Mucosa of rectum (tissue), 2 donors: ENCODE measurements at regions not wholly inside any gene's neighbourhood (a gene's known extent, or its start where the extent isn't known, plus 50 kb on each side); places are given as distances from the start of the nearest gene placed in this dataset.
"Not testable (repeated sequence)": the region's sequence is repeated elsewhere in the genome, so short reads cannot be mapped to it uniquely, and the experiment has no call there.

Experiments used
- H3K27ac ChIP-seq, 2 donors: one replicate each; pipeline ENCODE4 v1.7.0; 2013; ENCODE audit warnings: inconsistent platforms in 2 of 2, low read depth in 2 of 2, low read length in 2 of 2
- H3K27me3 ChIP-seq, 2 donors: one replicate each; pipeline ENCODE4 v1.7.0; 2013; ENCODE audit warnings: low read length in 2 of 2; ENCODE audit not compliant: control insufficient read depth in 2 of 2, insufficient read depth in 2 of 2
- H3K36me3 ChIP-seq, 2 donors: one replicate each; pipeline ENCODE4 v1.7.0; 2013; ENCODE audit warnings: low read length in 2 of 2; ENCODE audit not compliant: control insufficient read depth in 2 of 2, insufficient read depth in 2 of 2
- H3K4me1 ChIP-seq, 2 donors: one replicate each; pipeline ENCODE4 v1.7.0; 2013; ENCODE audit warnings: low read length in 2 of 2, mild to moderate bottlenecking in 1 of 2; ENCODE audit not compliant: control insufficient read depth in 2 of 2, insufficient read depth in 2 of 2
- H3K4me3 ChIP-seq, 2 donors: one replicate each; pipeline ENCODE4 v1.7.0; 2013; ENCODE audit warnings: low read length in 2 of 2
- H3K9ac ChIP-seq, 2 donors: one replicate each; pipeline ENCODE4 v1.7.0; 2013; ENCODE audit warnings: low read length in 2 of 2, low read depth in 1 of 2, mild to moderate bottlenecking in 1 of 2
- H3K9me3 ChIP-seq, 2 donors: one replicate each; pipeline ENCODE4 v1.7.0; 2013; ENCODE audit warnings: low read length in 2 of 2; ENCODE audit not compliant: control insufficient read depth in 2 of 2
- donor health status: healthy.
- donor health status: Normal muscosa, but diverticular disease.

DNA sequence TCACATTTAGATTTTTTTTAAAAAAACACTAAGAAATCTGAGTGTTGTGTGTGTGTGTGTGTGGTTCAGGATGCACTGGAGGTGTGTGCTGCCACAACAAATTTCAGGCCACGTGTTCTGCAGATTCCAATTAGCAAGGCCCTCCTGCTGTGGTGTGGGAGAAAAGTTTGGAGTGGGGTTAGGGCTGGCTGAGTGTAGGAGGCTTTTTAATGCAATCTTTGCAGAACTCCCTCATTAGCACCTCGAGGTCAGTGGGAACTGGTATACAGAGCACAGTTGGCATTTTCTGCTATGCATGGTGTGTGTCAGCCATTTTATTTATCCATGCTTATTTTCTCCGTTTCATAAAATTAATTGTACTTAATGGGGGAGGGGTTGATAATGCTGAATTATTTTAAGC lies 187.6 kb downstream of the SOX4 start:
- Histone ChIP-seq H3K27ac (no peak overlapping the region), H3K4me1 (no peaks in the 10 kb centered on the region), H3K9me3 (no peaks in the 10 kb centered on the region), H3K27me3 (no peaks in the 10 kb centered on the region), H3K4me3 (no peak overlapping the region), H3K9ac (no peak overlapping the region), H3K36me3 (no peaks in the 10 kb centered on the region)

DNA sequence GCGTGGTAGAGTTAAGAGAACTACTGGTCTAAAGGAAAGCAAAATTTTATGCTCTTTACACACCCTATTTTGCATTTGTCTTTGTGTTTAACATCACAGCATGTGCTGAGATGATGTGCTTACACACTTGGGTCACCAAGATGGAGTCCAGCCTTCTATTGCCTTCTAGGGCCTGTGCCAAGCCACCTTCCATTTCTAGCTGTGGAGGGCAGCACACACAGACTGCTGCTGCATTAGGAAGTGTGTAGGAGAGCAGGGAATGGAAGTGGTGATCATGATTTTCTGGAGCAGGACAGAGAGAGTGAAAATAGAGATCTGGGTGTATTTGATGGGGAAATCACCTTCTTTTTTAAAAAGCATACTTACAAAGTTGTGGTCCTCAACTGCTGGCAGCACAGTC lies 191.6 kb downstream of the SOX4 start:
- Histone ChIP-seq H3K9ac (no peak overlapping the region), H3K4me3 (no peak overlapping the region), H3K27me3 (no peaks in the 10 kb centered on the region), H3K9me3 (no peaks in the 10 kb centered on the region), H3K36me3 (no peaks in the 10 kb centered on the region), H3K4me1 (no peaks in the 10 kb centered on the region), H3K27ac (no peak overlapping the region)

DNA sequence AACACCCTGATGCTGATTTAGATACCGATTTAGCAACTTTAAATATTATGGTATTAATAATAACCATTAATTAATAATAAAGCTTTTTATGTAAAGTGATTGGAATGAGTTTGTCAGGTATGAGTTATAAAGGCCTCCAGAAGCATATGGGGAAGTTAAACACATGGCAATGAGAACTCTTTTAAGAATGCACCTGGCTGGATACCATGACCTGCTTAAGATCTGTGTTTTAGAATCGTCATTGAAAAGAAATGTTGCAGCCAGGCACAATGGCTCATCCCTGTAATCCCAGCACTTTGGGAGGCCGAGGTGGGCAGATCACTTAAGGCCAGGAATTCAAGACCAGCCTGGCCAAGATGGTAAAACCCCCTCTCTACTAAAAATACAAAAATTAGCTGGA lies 197.5 kb downstream of the SOX4 start:
- no peaks in the 10 kb centered on the region for H3K27me3 ChIP-seq

DNA sequence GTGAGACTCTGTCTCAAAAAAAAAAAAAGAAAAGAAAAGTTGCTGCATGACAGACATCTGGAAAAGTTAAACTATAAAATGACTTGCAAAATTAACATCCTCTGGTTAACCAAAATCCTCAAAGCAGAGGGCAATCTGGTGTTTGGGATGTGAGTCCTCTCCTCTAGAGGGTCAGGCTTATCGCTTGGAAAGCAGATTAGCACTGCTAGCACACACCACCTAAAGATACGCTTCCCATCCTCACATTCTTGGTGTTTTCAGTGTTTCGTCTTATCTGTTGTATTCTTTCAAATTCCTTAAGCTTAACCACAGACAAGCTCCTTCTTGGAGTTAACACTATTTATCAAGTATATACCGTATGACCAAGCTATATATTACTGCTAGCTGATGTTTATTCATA lies 198.0 kb downstream of the SOX4 start:
- H3K9ac ChIP-seq, result no peak overlapping the region
- no peaks in the 10 kb centered on the region for H3K36me3 ChIP-seq
- H3K4me1 ChIP-seq, result no peaks in the 10 kb centered on the region
- H3K4me3 ChIP-seq, result no peak overlapping the region
- no peak overlapping the region for H3K27ac ChIP-seq
- H3K9me3 ChIP-seq, result no peaks in the 10 kb centered on the region
- no peaks in the 10 kb centered on the region for H3K27me3 ChIP-seq

More for the DNA sequence above, 197.5 kb downstream of the SOX4 start:
- Histone ChIP-seq H3K9ac (no peak overlapping the region), H3K4me3 (no peak overlapping the region), H3K9me3 (no peaks in the 10 kb centered on the region), H3K4me1 (no peaks in the 10 kb centered on the region), H3K27ac (no peak overlapping the region), H3K36me3 (no peaks in the 10 kb centered on the region)

DNA sequence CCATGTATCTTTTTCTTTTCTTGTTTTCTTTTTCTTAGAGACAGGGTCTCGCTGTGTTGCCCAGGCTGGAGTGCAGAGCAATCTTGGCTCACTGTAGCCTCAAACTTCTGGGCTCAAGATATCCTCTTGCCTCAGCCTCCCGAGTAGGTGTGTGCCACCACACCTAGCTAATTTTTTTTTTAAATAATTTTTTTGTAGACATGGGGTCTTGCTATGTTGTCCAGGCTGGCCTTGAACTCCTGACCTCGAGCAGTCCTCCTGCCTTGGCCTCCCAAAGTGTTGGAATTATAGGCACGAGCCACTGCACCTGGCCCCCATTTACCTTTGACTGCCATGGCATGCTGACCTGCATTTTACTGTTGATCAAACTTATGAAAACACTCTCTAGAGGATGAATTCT lies 198.6 kb downstream of the SOX4 start:
- Histone ChIP-seq H3K4me3 (no peak overlapping the region), H3K27ac (no peak overlapping the region), H3K9ac (no peak overlapping the region), H3K36me3 (no peaks in the 10 kb centered on the region), H3K4me1 (no peaks in the 10 kb centered on the region), H3K27me3 (no peaks in the 10 kb centered on the region), H3K9me3 (no peaks in the 10 kb centered on the region)

DNA sequence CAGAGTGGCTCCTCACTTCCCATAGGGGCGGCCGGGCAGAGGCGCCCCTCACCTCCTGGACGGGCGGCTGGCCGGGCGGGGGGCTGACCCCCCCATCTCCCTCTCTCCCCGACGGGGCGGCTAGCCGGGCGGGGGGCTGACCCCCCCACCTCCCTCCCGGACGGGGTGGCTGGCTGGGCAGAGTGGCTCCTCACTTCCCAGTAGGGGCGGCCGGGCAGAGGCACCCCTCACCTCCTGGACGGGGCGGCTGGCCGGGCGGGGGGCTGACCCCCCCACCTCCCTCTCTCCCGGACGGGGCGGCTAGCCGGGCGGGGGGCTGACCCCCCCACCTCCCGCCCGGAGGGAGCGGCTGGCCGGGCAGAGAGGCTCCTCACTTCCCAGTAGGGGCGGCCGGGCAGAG lies 203.4 kb downstream of the SOX4 start:
- not testable (repeated sequence) for H3K9me3 ChIP-seq, H3K4me3 ChIP-seq, H3K36me3 ChIP-seq, H3K4me1 ChIP-seq, H3K27ac ChIP-seq, H3K27me3 ChIP-seq, H3K9ac ChIP-seq

DNA sequence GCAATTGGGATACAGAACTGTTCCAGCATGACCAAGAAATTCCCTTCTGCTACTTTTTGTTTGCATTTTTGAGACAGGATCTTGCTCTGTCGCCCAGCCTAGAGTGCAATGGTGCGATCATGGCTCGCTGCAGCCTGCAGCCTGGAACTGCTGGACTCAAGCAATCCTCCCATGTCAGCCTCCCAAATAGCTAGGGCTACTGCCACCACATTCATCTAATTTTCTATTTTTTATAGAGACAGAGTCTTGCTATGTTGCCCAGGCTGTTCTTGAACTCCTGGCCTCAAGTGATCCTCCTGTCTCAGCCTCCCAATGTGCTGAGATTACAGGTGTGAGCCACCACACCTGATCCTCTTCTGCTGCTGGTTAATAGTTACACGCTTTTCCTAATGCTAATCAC lies 204.9 kb downstream of the SOX4 start:
- no peaks in the 10 kb centered on the region for H3K9me3 ChIP-seq
- H3K27ac ChIP-seq, result no peak overlapping the region
- no peaks in the 10 kb centered on the region for H3K27me3 ChIP-seq
- H3K9ac ChIP-seq, result no peak overlapping the region
- H3K4me1 ChIP-seq, result no peaks in the 10 kb centered on the region
- no peaks in the 10 kb centered on the region for H3K36me3 ChIP-seq
- H3K4me3 ChIP-seq, result no peak overlapping the region

DNA sequence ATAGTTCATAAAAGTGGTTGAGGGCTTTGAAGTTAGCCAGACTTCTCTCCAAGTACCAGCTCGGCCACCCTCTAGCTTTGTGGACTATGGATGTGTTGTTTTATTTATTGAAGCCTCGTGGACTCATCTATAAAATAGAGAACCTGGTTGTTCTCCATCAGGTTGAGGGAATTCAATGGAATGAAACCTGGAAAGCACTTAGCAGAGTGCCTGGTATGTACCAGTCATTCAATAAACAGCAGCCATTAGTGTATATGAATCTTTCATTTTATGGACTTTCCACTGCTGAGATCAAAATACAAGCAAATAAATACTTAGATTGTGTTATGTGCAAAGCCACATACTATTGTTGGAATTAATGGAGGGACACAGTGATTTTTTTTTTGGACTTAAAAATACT lies 206.8 kb downstream of the SOX4 start:
- H3K9me3 ChIP-seq, result no peaks in the 10 kb centered on the region
- no peak overlapping the region for H3K27ac ChIP-seq
- H3K36me3 ChIP-seq, result no peaks in the 10 kb centered on the region
- H3K9ac ChIP-seq, result no peak overlapping the region
- no peak overlapping the region for H3K4me3 ChIP-seq
- no peaks in the 10 kb centered on the region for H3K27me3 ChIP-seq
- H3K4me1 ChIP-seq, result no peaks in the 10 kb centered on the region

DNA sequence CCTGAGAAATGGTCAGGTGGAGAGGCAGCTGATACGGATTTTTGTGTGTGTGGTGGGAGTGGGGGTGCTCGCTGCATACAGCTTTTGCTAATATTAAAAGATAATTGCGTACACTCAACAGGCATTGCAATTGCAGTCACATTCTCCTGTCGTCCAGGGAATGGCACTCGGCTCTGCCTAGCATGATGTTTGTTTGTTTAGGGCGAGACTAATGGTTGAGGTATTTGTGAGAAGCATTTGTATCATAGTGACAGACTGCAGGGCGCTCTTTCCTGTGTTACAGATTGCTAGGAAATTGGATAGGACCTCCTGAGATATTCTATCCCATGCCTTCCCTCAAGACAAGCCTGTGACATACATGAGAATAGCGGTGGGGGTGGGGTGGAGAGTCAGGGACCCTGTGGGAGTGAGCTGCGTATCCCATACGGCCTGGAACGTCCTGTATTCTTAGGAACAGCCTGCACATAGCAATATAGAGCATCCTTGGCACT lies 207.4 kb downstream of the SOX4 start:
- H3K9me3 ChIP-seq, result no peaks in the 10 kb centered on the region
- no peaks in the 10 kb centered on the region for H3K4me1 ChIP-seq
- H3K36me3 ChIP-seq, result no peaks in the 10 kb centered on the region

DNA sequence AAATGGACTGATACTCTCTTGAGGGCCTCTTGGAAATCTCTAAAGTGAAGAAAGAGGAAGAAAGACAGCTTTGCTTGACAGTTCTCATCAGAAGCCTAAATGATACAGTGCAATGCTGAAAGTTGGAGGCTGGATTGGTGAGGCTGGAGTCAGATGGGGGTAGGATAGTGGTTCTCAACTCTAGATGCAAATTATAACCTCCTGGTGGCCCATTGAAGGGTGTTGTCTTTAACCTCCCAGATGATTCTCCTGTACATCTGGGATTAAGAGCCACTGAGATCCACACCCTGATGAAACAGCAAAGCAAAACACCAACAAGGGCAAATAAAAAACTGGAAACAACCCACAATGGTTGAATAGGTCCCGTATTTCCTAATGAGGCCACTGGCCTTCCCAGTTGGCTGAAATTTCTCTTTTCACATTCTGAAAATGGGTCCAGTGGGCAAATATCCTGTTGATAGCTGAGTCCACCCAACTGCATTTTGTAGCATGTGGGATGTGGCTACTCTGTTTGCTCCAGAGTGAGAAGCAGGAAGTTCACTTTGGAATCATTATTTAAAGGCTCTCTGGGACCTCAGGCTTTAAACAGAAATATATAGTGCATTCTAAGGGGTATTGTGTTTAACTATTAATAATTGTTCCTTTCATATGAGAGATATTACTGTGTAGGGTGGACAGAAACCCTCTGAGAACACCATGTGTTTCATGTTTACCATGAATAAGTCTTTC lies 208.1 kb downstream of the SOX4 start:
- H3K9ac ChIP-seq, result no peak overlapping the region
- no peak overlapping the region for H3K4me3 ChIP-seq
- H3K4me1 ChIP-seq, result no peaks in the 10 kb centered on the region
- no peaks in the 10 kb centered on the region for H3K9me3 ChIP-seq
- H3K27ac ChIP-seq, result no peak overlapping the region
- H3K36me3 ChIP-seq, result no peaks in the 10 kb centered on the region
- no peaks in the 10 kb centered on the region for H3K27me3 ChIP-seq

More for the DNA sequence above, 207.4 kb downstream of the SOX4 start:
- no peak overlapping the region for H3K9ac ChIP-seq
- no peak overlapping the region for H3K27ac ChIP-seq
- no peaks in the 10 kb centered on the region for H3K27me3 ChIP-seq
- H3K4me3 ChIP-seq, result no peak overlapping the region
